ENCODE measurements at regions not wholly inside any gene's neighbourhood (a gene's known extent, or its start where the extent isn't known, plus 50 kb on each side); places are given as distances from the start of the nearest gene placed in this dataset.

- TF ChIP-seq, protein P1, sequence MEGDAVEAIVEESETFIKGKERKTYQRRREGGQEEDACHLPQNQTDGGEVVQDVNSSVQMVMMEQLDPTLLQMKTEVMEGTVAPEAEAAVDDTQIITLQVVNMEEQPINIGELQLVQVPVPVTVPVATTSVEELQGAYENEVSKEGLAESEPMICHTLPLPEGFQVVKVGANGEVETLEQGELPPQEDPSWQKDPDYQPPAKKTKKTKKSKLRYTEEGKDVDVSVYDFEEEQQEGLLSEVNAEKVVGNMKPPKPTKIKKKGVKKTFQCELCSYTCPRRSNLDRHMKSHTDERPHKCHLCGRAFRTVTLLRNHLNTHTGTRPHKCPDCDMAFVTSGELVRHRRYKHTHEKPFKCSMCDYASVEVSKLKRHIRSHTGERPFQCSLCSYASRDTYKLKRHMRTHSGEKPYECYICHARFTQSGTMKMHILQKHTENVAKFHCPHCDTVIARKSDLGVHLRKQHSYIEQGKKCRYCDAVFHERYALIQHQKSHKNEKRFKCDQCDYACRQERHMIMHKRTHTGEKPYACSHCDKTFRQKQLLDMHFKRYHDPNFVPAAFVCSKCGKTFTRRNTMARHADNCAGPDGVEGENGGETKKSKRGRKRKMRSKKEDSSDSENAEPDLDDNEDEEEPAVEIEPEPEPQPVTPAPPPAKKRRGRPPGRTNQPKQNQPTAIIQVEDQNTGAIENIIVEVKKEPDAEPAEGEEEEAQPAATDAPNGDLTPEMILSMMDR (IDR thresholded peaks at IDR 0.05), result no peak
- TF ChIP-seq POLR2A (IDR thresholded peaks at IDR 0.05) (no peak), EP300 (IDR thresholded peaks at IDR 0.05) (no peak)
These were observed 55.9 kb upstream of the SEMA3A start for GRCh38 chr7:84250452-84250851.

Data from tibial nerve (tissue), 4 donors.